OCI-LY1 (cell line): ENCODE measurements at regions not wholly inside any gene's neighbourhood (a gene's known extent, or its start where the extent isn't known, plus 50 kb on each side); places are given as distances from the start of the nearest gene placed in this dataset.
A peak's percentile ranks its signal among the peaks of the same experiment; 100 is the strongest.

ENCODE experiments used
- H2AFZ ChIP-seq: fragments of 200-600 bp; sonication (generic), shearing (Covaris generic); 2 replicates; pipeline ENCODE4 v1.6.0; 2014; ENCODE audit warnings: antibody characterized with exemption, mild to moderate bottlenecking, low read length
- H3F3A ChIP-seq: fragments of 200-600 bp; sonication (generic), shearing (Covaris generic); 2 replicates; pipeline ENCODE4 v1.6.0; 2014; ENCODE audit warnings: mild to moderate bottlenecking, antibody characterized with exemption, low read length, moderate library complexity; ENCODE audit not compliant: insufficient read depth
- H3K27ac ChIP-seq: fragments of 200-600 bp; sonication (generic); 2 replicates; pipeline ENCODE4 v1.5.1; 2014; ENCODE audit warnings: low read length, mixed run types, mild to moderate bottlenecking, low read depth; ENCODE audit not compliant: poor library complexity, severe bottlenecking
- H3K27me3 ChIP-seq: fragments of 200-600 bp; sonication (generic); 2 replicates; pipeline ENCODE4 v1.6.0; 2014; ENCODE audit warnings: antibody characterized with exemption, mild to moderate bottlenecking, low read length, moderate library complexity; ENCODE audit not compliant: insufficient read depth
- H3K36me3 ChIP-seq: fragments of 200-600 bp; sonication (generic); 2 replicates; pipeline ENCODE4 v1.6.1; 2014; ENCODE audit warnings: mild to moderate bottlenecking, antibody characterized with exemption, low read length, moderate library complexity, mixed read lengths; ENCODE audit not compliant: insufficient read depth
- H3K4me1 ChIP-seq: fragments of 200-600 bp; sonication (generic); 2 replicates; pipeline ENCODE4 v1.5.1; 2014; ENCODE audit warnings: mild to moderate bottlenecking, low read length, moderate library complexity; ENCODE audit not compliant: insufficient read depth, severe bottlenecking
- H3K4me2 ChIP-seq: fragments of 200-600 bp; sonication (generic), shearing (Covaris generic); 2 replicates; pipeline ENCODE4 v1.6.1; 2014; ENCODE audit warnings: low read length
- H3K4me3 ChIP-seq: fragments of 200-600 bp; sonication (generic); 2 replicates; pipeline ENCODE4 v1.5.1; 2014; ENCODE audit warnings: low read length, low read depth, mild to moderate bottlenecking, mixed read lengths; ENCODE audit not compliant: poor library complexity, severe bottlenecking
- H3K79me2 ChIP-seq: fragments of 200-600 bp; shearing (Covaris generic); 2 replicates; pipeline ENCODE4 v1.6.1; 2016; ENCODE audit warnings: mixed run types, low read length, mixed read lengths; ENCODE audit not compliant: insufficient read depth
- H3K9ac ChIP-seq: fragments of 200-600 bp; sonication (generic), shearing (Covaris generic); 2 replicates; pipeline ENCODE4 v1.6.1; 2014; ENCODE audit warnings: mild to moderate bottlenecking, low read length, mixed read lengths
- H3K9me2 ChIP-seq: fragments of 200-600 bp; sonication (generic), shearing (Covaris generic); 2 replicates; pipeline ENCODE4 v1.6.1; 2014; ENCODE audit warnings: low read depth, mild to moderate bottlenecking, low read length, mixed read lengths
- H3K9me3 ChIP-seq: fragments of 200-600 bp; shearing (Covaris generic); 2 replicates; pipeline ENCODE4 v1.6.1; 2014; ENCODE audit warnings: low read length, mixed read lengths
- H4K20me1 ChIP-seq: fragments of 200-600 bp; sonication (generic), shearing (Covaris generic); 2 replicates; pipeline ENCODE4 v1.6.0; 2016; ENCODE audit warnings: mild to moderate bottlenecking, low read length; ENCODE audit not compliant: insufficient read depth
- EZH2 ChIP-seq: fragments of 200-600 bp; sonication (generic), shearing (Covaris generic); IDR thresholded peaks from 2 replicates; pipeline ENCODE4 v1.8.0; 2017; ENCODE audit warnings: borderline replicate concordance, mixed run types, mild to moderate bottlenecking, antibody characterized with exemption, low read length, moderate library complexity, mixed read lengths
- TF ChIP-seq, protein P1 (sequence below): fragments of 200-600 bp; sonication (generic), shearing (Covaris generic); IDR thresholded peaks from 2 replicates; pipeline ENCODE4 v1.5.1; 2017; ENCODE audit warnings: mild to moderate bottlenecking, antibody characterized with exemption, low read length, moderate library complexity, mixed read lengths

DNA sequence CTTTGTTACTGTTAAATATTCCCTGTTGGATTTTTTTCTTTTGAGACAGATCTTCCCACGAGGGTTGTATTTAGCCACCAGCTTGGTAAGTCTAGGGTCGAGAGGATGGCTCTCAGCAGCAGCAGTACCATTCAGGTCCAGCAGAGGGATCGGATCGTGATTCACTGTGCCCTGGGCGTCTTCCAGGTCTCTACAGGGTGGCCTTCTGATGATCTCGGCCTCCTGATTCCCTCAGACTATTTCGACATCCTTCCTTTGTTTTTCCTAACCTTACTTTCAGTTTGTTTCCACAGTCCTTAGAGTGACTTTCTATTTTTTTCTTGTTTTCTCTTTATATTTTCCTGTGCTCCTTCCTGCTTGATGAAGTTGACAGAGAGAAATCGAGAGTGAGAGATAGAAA, 1436.9 kb downstream of the UQCRFS1 start:
- H3K4me1 ChIP-seq, result peaks cover 16% of the 10 kb centered on the region
- H3K36me3 ChIP-seq, result peaks cover 22% of the 10 kb centered on the region
- no peak overlapping the region for H3K4me3 ChIP-seq
- no peaks in the 10 kb centered on the region for H3K9me3 ChIP-seq
- no peaks in the 10 kb centered on the region for H3F3A ChIP-seq
- H3K79me2 ChIP-seq, result no peaks in the 10 kb centered on the region
- H4K20me1 ChIP-seq, result no peaks in the 10 kb centered on the region
- no peak overlapping the region for H2AFZ ChIP-seq
- H3K27ac ChIP-seq, result no peak overlapping the region
- TF ChIP-seq, protein P1, sequence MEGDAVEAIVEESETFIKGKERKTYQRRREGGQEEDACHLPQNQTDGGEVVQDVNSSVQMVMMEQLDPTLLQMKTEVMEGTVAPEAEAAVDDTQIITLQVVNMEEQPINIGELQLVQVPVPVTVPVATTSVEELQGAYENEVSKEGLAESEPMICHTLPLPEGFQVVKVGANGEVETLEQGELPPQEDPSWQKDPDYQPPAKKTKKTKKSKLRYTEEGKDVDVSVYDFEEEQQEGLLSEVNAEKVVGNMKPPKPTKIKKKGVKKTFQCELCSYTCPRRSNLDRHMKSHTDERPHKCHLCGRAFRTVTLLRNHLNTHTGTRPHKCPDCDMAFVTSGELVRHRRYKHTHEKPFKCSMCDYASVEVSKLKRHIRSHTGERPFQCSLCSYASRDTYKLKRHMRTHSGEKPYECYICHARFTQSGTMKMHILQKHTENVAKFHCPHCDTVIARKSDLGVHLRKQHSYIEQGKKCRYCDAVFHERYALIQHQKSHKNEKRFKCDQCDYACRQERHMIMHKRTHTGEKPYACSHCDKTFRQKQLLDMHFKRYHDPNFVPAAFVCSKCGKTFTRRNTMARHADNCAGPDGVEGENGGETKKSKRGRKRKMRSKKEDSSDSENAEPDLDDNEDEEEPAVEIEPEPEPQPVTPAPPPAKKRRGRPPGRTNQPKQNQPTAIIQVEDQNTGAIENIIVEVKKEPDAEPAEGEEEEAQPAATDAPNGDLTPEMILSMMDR, result peak; percentile 57
- TF ChIP-seq EZH2, result no peak
- H3K9me2 ChIP-seq, result no peaks in the 10 kb centered on the region
- no peak overlapping the region for H3K4me2 ChIP-seq
- H3K27me3 ChIP-seq, result no peaks in the 10 kb centered on the region
- no peak overlapping the region for H3K9ac ChIP-seq

DNA sequence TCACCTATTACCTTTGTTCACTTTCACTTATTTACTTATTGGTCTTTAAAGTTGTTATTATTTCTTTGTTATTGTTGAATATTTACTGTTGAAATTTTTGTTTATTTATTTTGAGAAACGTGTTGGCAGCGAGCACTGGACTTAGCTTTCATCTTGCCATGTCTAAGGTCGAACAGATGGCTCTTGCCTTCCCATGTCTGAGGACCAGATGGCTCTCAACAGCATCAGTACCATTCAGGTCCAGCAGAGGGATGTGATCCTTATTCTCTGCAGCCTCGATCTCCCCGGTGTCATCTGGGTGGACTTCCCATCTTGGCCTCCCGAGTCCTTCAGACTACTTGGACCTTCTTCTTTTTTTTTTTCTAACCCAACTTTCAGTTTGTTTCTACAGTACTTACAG, 1437.6 kb downstream of the UQCRFS1 start:
- H3K4me1 ChIP-seq, result peaks cover 10% of the 10 kb centered on the region
- H4K20me1 ChIP-seq, result no peaks in the 10 kb centered on the region
- TF ChIP-seq, protein P1, result no peak
- no peak for TF ChIP-seq EZH2
- no peak overlapping the region for H3K4me2 ChIP-seq
- H3K9ac ChIP-seq, result no peak overlapping the region
- no peaks in the 10 kb centered on the region for H3K9me2 ChIP-seq
- no peaks in the 10 kb centered on the region for H3K79me2 ChIP-seq
- no peak overlapping the region for H3K4me3 ChIP-seq
- H3K36me3 ChIP-seq, result peaks cover 22% of the 10 kb centered on the region
- no peaks in the 10 kb centered on the region for H3F3A ChIP-seq
- H2AFZ ChIP-seq, result no peak overlapping the region
- no peak overlapping the region for H3K27ac ChIP-seq
- H3K27me3 ChIP-seq, result no peaks in the 10 kb centered on the region
- no peaks in the 10 kb centered on the region for H3K9me3 ChIP-seq

DNA sequence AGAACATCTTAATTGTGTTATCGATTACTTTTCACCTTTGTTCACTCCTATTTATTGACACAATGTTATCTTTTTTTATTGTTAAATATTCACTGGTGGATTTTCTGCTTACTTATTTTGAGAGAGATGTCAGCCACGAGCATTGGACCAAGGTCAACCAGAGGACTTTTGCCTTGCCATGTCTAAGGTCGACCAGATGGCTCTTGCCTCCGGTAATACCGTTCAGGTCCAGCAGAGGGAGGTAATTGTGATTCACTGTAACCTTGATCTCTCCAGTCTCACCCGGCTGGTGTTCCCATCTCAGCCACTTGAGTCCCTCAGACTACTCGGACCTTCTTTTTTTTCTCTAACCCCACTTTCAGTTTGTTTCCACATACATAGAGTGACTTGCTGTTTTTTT, 1438.1 kb downstream of the UQCRFS1 start:
- H3K4me3 ChIP-seq, result no peak overlapping the region
- H3K79me2 ChIP-seq, result no peaks in the 10 kb centered on the region
- H4K20me1 ChIP-seq, result no peaks in the 10 kb centered on the region
- no peak overlapping the region for H3K27ac ChIP-seq
- H3K27me3 ChIP-seq, result no peaks in the 10 kb centered on the region
- no peaks in the 10 kb centered on the region for H3K9me3 ChIP-seq
- H3K4me2 ChIP-seq, result no peak overlapping the region
- H3K9ac ChIP-seq, result no peak overlapping the region
- peaks cover 22% of the 10 kb centered on the region for H3K36me3 ChIP-seq
- TF ChIP-seq, protein P1, result peak; percentile 55
- TF ChIP-seq EZH2, result no peak
- H3K9me2 ChIP-seq, result no peaks in the 10 kb centered on the region
- no peak overlapping the region for H2AFZ ChIP-seq
- peaks cover 4% of the 10 kb centered on the region for H3K4me1 ChIP-seq
- no peaks in the 10 kb centered on the region for H3F3A ChIP-seq
